ENCODE measurements at regions not wholly inside any gene's neighbourhood (a gene's known extent, or its start where the extent isn't known, plus 50 kb on each side); places are given as distances from the start of the nearest gene placed in this dataset.

DNA sequence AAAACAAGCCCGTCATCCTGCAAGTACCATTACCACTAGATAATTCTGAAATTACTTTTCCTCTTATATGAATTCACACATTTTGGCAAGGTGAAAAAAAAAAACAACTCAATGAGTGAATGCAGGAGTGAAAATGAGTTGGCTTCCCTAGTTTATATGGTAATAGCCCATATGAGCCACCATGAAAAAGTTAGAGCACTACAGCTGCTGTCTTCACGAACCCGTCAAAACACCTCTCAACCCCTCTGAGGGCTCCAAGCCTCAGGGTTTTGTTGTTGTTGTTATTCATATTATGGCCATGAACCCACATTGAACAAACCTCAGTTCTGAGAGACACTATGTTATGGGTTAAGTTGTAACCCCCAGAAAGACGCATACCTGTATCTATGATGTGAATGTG, 289.9 kb upstream of the CAND1 start:
- TF ChIP-seq, protein P1, sequence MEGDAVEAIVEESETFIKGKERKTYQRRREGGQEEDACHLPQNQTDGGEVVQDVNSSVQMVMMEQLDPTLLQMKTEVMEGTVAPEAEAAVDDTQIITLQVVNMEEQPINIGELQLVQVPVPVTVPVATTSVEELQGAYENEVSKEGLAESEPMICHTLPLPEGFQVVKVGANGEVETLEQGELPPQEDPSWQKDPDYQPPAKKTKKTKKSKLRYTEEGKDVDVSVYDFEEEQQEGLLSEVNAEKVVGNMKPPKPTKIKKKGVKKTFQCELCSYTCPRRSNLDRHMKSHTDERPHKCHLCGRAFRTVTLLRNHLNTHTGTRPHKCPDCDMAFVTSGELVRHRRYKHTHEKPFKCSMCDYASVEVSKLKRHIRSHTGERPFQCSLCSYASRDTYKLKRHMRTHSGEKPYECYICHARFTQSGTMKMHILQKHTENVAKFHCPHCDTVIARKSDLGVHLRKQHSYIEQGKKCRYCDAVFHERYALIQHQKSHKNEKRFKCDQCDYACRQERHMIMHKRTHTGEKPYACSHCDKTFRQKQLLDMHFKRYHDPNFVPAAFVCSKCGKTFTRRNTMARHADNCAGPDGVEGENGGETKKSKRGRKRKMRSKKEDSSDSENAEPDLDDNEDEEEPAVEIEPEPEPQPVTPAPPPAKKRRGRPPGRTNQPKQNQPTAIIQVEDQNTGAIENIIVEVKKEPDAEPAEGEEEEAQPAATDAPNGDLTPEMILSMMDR (IDR thresholded peaks at IDR 0.05) = no peak
- no peak for TF ChIP-seq POLR2A (IDR thresholded peaks at IDR 0.05)

Data from testis (tissue), 2 donors.